ENCODE measurements at regions not wholly inside any gene's neighbourhood (a gene's known extent, or its start where the extent isn't known, plus 50 kb on each side); places are given as distances from the start of the nearest gene placed in this dataset.
A peak's percentile ranks its signal among the peaks of the same experiment; 100 is the strongest.

DNA sequence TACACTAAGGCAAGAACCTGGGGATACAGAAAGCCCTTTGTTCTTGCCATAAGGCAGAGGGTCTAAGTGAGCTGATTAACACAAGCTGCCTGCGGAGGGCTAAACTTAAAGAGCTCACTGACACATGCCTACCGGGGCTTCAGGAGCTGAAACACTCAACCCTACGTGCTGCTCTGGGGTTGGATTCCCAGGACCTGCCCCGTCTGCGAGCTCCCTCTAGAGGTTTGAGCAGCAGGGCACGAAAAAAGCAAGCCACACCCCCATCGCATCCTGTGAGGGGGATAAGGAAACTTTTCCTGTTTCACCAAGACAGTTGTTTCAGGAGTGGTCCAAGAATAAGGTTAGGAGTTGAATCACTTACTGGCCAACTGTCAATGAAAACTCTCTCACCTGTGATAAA is 562.1 kb downstream of the TMX3 start:
- TF ChIP-seq, protein P1, sequence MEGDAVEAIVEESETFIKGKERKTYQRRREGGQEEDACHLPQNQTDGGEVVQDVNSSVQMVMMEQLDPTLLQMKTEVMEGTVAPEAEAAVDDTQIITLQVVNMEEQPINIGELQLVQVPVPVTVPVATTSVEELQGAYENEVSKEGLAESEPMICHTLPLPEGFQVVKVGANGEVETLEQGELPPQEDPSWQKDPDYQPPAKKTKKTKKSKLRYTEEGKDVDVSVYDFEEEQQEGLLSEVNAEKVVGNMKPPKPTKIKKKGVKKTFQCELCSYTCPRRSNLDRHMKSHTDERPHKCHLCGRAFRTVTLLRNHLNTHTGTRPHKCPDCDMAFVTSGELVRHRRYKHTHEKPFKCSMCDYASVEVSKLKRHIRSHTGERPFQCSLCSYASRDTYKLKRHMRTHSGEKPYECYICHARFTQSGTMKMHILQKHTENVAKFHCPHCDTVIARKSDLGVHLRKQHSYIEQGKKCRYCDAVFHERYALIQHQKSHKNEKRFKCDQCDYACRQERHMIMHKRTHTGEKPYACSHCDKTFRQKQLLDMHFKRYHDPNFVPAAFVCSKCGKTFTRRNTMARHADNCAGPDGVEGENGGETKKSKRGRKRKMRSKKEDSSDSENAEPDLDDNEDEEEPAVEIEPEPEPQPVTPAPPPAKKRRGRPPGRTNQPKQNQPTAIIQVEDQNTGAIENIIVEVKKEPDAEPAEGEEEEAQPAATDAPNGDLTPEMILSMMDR (conservative IDR thresholded peaks at IDR 0.05; ENCODE audit: low read length), result peak; percentile 39
- no peak for TF ChIP-seq EZH2phosphoT487 (IDR thresholded peaks at IDR 0.05; ENCODE audit: borderline replicate concordance)
